ENCODE measurements at regions not wholly inside any gene's neighbourhood (a gene's known extent, or its start where the extent isn't known, plus 50 kb on each side); places are given as distances from the start of the nearest gene placed in this dataset.

- TF ChIP-seq CTCF (IDR thresholded peaks at IDR 0.05): no peak
- no peak for TF ChIP-seq EHMT2 (IDR thresholded peaks at IDR 0.05; ENCODE audit: low read depth)
- TF ChIP-seq POLR2A (IDR thresholded peaks at IDR 0.05; ENCODE audit: low read length): no peak
- no peak for TF ChIP-seq PBX3 (IDR thresholded peaks at IDR 0.05)
- no peak for TF ChIP-seq HMGXB4 (CRISPR knock-in tag; IDR thresholded peaks at IDR 0.05; ENCODE audit: borderline replicate concordance)
- no peak for TF ChIP-seq USF2 (IDR thresholded peaks at IDR 0.05)
- no peak for TF ChIP-seq SMC3 (IDR thresholded peaks at IDR 0.05)
- TF ChIP-seq EP300 (IDR thresholded peaks at IDR 0.05): no peak
- TF ChIP-seq FOXS1 (CRISPR knock-in tag; IDR thresholded peaks at IDR 0.05): no peak
- TF ChIP-seq KDM1A (IDR thresholded peaks at IDR 0.05; ENCODE audit: low read depth): no peak
- no peak for TF ChIP-seq ELK1 (IDR thresholded peaks at IDR 0.05; ENCODE audit: low read depth, low read length)
- TF ChIP-seq POLR2AphosphoS2 (conservative IDR thresholded peaks at IDR 0.05; ENCODE audit: low read length): no peak
Measured at GRCh38 chr18:51425889-51426288, 228.4 kb upstream of the MEX3C start.

Measured in A549 (cell line).